ENCODE measurements at regions not wholly inside any gene's neighbourhood (a gene's known extent, or its start where the extent isn't known, plus 50 kb on each side); places are given as distances from the start of the nearest gene placed in this dataset.

DNA sequence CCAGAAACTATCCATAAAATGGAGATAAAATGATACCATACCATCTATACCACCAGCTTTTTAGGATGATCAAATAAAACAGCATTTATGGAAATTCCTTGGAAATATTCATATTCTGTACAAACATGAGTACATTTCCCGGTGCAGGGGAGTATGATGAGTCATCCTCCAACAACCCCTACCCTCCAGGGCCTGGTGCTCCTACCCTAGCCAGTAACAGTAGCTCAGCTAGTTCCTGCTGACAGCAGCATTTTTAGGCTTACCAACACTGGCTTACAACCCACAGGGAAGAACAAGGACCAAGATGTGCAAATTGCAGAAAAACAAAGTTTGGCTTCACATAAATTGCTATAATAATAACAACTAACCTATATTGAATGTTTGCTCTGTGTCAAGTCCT, 406.2 kb upstream of the CADM1 start:
- DNase-seq (ENCODE audit: low read depth in 6 of 9, low spot score in 9 of 9), result no peak
- no peak overlapping the region for H3K4me3 ChIP-seq (ENCODE audit: low read length in 2 of 2)
- H3K36me3 ChIP-seq (ENCODE audit: control insufficient read depth in 2 of 2, insufficient read depth in 2 of 2, low read length in 1 of 2), result no peaks in the 10 kb centered on the region
- no peaks in the 10 kb centered on the region for H3K4me1 ChIP-seq (ENCODE audit: control insufficient read depth in 2 of 2, insufficient read depth in 2 of 2, low read length in 2 of 2)
- no peaks in the 10 kb centered on the region for H3K9me3 ChIP-seq (ENCODE audit: control insufficient read depth in 2 of 2, insufficient read depth in 1 of 2, low read length in 1 of 2)
- H3K27me3 ChIP-seq (ENCODE audit: control insufficient read depth in 2 of 2, insufficient read depth in 1 of 2, low read length in 1 of 2), result no peaks in the 10 kb centered on the region
- no peak overlapping the region for H3K27ac ChIP-seq (ENCODE audit: low read depth in 1 of 2, low read length in 1 of 2)
- 79% methylated on average over 1 of the region's 1 CpG for WGBS

DNA sequence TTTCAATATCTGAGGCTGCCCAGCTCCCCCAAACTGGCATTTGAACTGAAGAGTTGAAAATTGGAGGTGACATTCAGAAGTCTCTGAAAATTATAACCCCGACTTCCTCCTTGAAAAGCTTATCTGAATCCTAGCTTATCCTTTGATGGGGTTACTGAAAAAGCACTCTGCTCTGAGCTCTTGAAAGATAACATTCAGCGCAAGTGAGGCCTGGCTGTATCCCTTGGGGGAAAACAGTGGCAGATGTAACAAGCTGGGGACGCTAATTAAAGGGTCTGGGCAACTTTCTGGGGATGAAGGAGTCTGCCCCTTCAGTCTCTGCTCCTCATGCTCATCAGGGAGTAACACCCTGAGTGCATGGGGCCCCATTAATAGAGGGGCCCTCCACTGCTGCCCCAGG, 402.0 kb upstream of the CADM1 start:
- DNase-seq (ENCODE audit: low read depth in 6 of 9, low spot score in 9 of 9), result no peak
- Histone ChIP-seq H3K4me3 (ENCODE audit: low read length in 2 of 2) (no peak overlapping the region), H3K36me3 (ENCODE audit: control insufficient read depth in 2 of 2, insufficient read depth in 2 of 2, low read length in 1 of 2) (no peaks in the 10 kb centered on the region), H3K9me3 (ENCODE audit: control insufficient read depth in 2 of 2, insufficient read depth in 1 of 2, low read length in 1 of 2) (no peaks in the 10 kb centered on the region), H3K27ac (ENCODE audit: low read depth in 1 of 2, low read length in 1 of 2) (no peak overlapping the region), H3K27me3 (ENCODE audit: control insufficient read depth in 2 of 2, insufficient read depth in 1 of 2, low read length in 1 of 2) (no peaks in the 10 kb centered on the region), H3K4me1 (ENCODE audit: control insufficient read depth in 2 of 2, insufficient read depth in 2 of 2, low read length in 2 of 2) (no peaks in the 10 kb centered on the region)
- WGBS, result 74% methylated on average over 3 of the region's 3 CpGs

DNA sequence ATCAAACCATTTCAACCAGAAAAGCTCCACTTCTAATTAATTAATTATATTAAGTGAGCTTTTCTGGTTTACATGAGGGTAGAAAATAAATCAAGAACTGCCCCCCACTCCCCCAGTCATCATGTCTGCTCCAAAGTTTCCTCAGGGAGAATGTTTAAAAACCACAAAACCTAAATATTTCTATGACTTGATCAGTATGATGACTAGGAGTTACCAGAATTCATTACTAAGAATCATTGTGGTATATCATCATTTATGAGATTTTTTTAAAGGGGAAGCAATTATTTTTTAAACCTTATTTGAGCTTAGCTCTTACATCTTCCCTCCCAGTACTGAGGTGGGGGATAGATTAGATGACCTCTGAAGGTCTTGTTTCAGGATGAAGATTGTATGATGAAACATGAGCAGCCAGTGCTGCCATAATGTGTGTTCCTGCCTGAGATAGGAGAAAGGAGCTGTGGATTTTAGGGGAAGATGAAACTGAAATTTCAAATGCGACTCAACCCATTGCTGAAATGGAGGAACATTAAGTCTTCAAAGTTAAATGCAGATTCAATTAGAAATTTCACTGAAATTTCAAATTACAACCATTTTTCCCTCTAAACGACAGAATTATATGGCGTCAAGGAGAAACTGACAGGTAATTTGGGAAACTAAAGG, 401.3 kb upstream of the CADM1 start:
- 66% methylated on average over 3 of the region's 3 CpGs for WGBS

GRCh38 chr11:115903179-115903578, 399.0 kb upstream of the CADM1 start:
- Histone ChIP-seq H3K27me3 (ENCODE audit: control insufficient read depth in 2 of 2, insufficient read depth in 1 of 2, low read length in 1 of 2) (no peaks in the 10 kb centered on the region), H3K36me3 (ENCODE audit: control insufficient read depth in 2 of 2, insufficient read depth in 2 of 2, low read length in 1 of 2) (no peaks in the 10 kb centered on the region), H3K9me3 (ENCODE audit: control insufficient read depth in 2 of 2, insufficient read depth in 1 of 2, low read length in 1 of 2) (no peaks in the 10 kb centered on the region), H3K4me1 (ENCODE audit: control insufficient read depth in 2 of 2, insufficient read depth in 2 of 2, low read length in 2 of 2) (no peaks in the 10 kb centered on the region), H3K27ac (ENCODE audit: low read depth in 1 of 2, low read length in 1 of 2) (no peak overlapping the region), H3K4me3 (ENCODE audit: low read length in 2 of 2) (no peak overlapping the region)
- WGBS, result 93% methylated on average over 4 of the region's 4 CpGs
- no peak for DNase-seq (ENCODE audit: low read depth in 6 of 9, low spot score in 9 of 9)

More for the DNA sequence above, 401.3 kb upstream of the CADM1 start:
- Histone ChIP-seq H3K4me3 (ENCODE audit: low read length in 2 of 2) (no peak overlapping the region), H3K27me3 (ENCODE audit: control insufficient read depth in 2 of 2, insufficient read depth in 1 of 2, low read length in 1 of 2) (no peaks in the 10 kb centered on the region), H3K9me3 (ENCODE audit: control insufficient read depth in 2 of 2, insufficient read depth in 1 of 2, low read length in 1 of 2) (no peaks in the 10 kb centered on the region), H3K4me1 (ENCODE audit: control insufficient read depth in 2 of 2, insufficient read depth in 2 of 2, low read length in 2 of 2) (no peaks in the 10 kb centered on the region), H3K27ac (ENCODE audit: low read depth in 1 of 2, low read length in 1 of 2) (no peak overlapping the region), H3K36me3 (ENCODE audit: control insufficient read depth in 2 of 2, insufficient read depth in 2 of 2, low read length in 1 of 2) (no peaks in the 10 kb centered on the region)
- DNase-seq (ENCODE audit: low read depth in 6 of 9, low spot score in 9 of 9), result no peak

DNA sequence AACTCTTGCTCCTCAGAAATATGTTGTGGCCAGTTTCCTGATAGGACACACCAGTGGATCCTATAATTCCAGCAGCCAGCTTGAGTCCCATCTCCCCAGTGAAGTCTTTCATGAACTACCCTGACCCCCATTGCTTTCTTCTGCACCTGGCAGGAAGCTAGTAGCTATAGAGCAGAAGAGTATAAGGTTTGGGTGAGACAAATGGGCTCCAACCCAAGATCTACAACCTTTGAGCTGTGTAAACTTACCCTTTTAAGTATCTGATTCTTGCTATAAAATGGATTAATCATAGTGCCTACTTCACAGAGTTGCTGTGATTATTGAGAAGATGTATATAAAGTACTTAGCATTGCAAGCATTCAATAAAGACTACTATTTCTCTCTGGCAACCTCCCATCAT, 396.9 kb upstream of the CADM1 start:
- H3K27ac ChIP-seq (ENCODE audit: low read depth in 1 of 2, low read length in 1 of 2), result no peak overlapping the region
- H3K4me3 ChIP-seq (ENCODE audit: low read length in 2 of 2), result no peak overlapping the region
- no peaks in the 10 kb centered on the region for H3K4me1 ChIP-seq (ENCODE audit: control insufficient read depth in 2 of 2, insufficient read depth in 2 of 2, low read length in 2 of 2)
- H3K9me3 ChIP-seq (ENCODE audit: control insufficient read depth in 2 of 2, insufficient read depth in 1 of 2, low read length in 1 of 2), result no peaks in the 10 kb centered on the region
- H3K27me3 ChIP-seq (ENCODE audit: control insufficient read depth in 2 of 2, insufficient read depth in 1 of 2, low read length in 1 of 2), result no peaks in the 10 kb centered on the region
- no peak for DNase-seq (ENCODE audit: low read depth in 6 of 9, low spot score in 9 of 9)
- no peaks in the 10 kb centered on the region for H3K36me3 ChIP-seq (ENCODE audit: control insufficient read depth in 2 of 2, insufficient read depth in 2 of 2, low read length in 1 of 2)

GRCh38 chr11:115900111-115900510, 395.9 kb upstream of the CADM1 start:
- no peak overlapping the region for H3K27ac ChIP-seq (ENCODE audit: low read depth in 1 of 2, low read length in 1 of 2)
- WGBS, result 96% methylated on average over 10 of the region's 10 CpGs
- no peak overlapping the region for H3K4me3 ChIP-seq (ENCODE audit: low read length in 2 of 2)
- no peaks in the 10 kb centered on the region for H3K4me1 ChIP-seq (ENCODE audit: control insufficient read depth in 2 of 2, insufficient read depth in 2 of 2, low read length in 2 of 2)
- no peaks in the 10 kb centered on the region for H3K9me3 ChIP-seq (ENCODE audit: control insufficient read depth in 2 of 2, insufficient read depth in 1 of 2, low read length in 1 of 2)
- H3K36me3 ChIP-seq (ENCODE audit: control insufficient read depth in 2 of 2, insufficient read depth in 2 of 2, low read length in 1 of 2), result no peaks in the 10 kb centered on the region
- no peaks in the 10 kb centered on the region for H3K27me3 ChIP-seq (ENCODE audit: control insufficient read depth in 2 of 2, insufficient read depth in 1 of 2, low read length in 1 of 2)
- DNase-seq (ENCODE audit: low read depth in 6 of 9, low spot score in 9 of 9), result no peak

GRCh38 chr11:115897707-115898106, 393.5 kb upstream of the CADM1 start:
- Histone ChIP-seq H3K4me1 (ENCODE audit: control insufficient read depth in 2 of 2, insufficient read depth in 2 of 2, low read length in 2 of 2) (no peaks in the 10 kb centered on the region), H3K36me3 (ENCODE audit: control insufficient read depth in 2 of 2, insufficient read depth in 2 of 2, low read length in 1 of 2) (no peaks in the 10 kb centered on the region), H3K27ac (ENCODE audit: low read depth in 1 of 2, low read length in 1 of 2) (no peak overlapping the region), H3K27me3 (ENCODE audit: control insufficient read depth in 2 of 2, insufficient read depth in 1 of 2, low read length in 1 of 2) (no peaks in the 10 kb centered on the region), H3K4me3 (ENCODE audit: low read length in 2 of 2) (no peak overlapping the region), H3K9me3 (ENCODE audit: control insufficient read depth in 2 of 2, insufficient read depth in 1 of 2, low read length in 1 of 2) (no peaks in the 10 kb centered on the region)
- 53% methylated on average over 4 of the region's 4 CpGs for WGBS
- no peak for DNase-seq (ENCODE audit: low read depth in 6 of 9, low spot score in 9 of 9)

DNA sequence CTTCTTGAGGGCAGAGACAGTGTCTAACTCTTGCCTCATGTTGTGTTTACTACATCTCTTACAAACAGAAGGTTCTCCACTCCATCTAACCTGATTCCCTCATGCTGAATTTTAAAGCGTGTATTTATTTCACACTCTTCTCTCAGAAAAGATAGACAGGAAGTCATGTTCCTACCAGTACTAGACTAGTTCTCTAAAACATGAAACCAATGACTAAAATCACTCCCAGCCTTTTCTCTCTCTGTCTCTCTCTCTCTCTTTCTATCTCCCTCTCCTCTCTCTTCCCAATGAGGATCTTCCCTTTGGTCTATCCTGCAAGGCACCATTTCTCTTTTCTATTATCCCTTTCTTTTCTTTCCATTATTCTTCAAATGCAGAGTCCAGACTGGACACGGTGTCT, 391.9 kb upstream of the CADM1 start:
- 94% methylated on average over 2 of the region's 2 CpGs for WGBS
- Histone ChIP-seq H3K9me3 (ENCODE audit: control insufficient read depth in 2 of 2, insufficient read depth in 1 of 2, low read length in 1 of 2) (no peaks in the 10 kb centered on the region), H3K4me1 (ENCODE audit: control insufficient read depth in 2 of 2, insufficient read depth in 2 of 2, low read length in 2 of 2) (no peaks in the 10 kb centered on the region), H3K27ac (ENCODE audit: low read depth in 1 of 2, low read length in 1 of 2) (no peak overlapping the region), H3K4me3 (ENCODE audit: low read length in 2 of 2) (no peak overlapping the region), H3K27me3 (ENCODE audit: control insufficient read depth in 2 of 2, insufficient read depth in 1 of 2, low read length in 1 of 2) (no peaks in the 10 kb centered on the region), H3K36me3 (ENCODE audit: control insufficient read depth in 2 of 2, insufficient read depth in 2 of 2, low read length in 1 of 2) (no peaks in the 10 kb centered on the region)
- no peak for DNase-seq (ENCODE audit: low read depth in 6 of 9, low spot score in 9 of 9)

DNA sequence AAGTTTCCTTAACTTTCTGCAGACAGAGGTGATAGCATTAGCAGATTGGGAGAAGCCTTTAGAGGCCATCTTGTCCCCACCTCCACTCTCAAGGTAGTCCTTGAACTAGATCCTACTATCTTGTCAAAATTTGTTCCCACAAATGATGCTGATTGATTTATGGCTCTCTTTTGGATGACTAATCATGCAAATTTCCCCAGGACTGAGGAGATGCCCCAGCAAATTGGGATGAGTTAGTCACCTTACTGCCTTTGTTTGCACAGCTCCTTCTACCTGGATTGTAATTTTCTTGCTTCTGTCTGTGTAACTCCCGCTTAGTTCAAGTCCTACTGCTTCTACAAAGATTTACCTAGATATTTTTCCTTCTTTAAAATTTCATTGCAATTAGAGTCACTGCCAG, 391.4 kb upstream of the CADM1 start:
- no peaks in the 10 kb centered on the region for H3K9me3 ChIP-seq (ENCODE audit: control insufficient read depth in 2 of 2, insufficient read depth in 1 of 2, low read length in 1 of 2)
- no peaks in the 10 kb centered on the region for H3K36me3 ChIP-seq (ENCODE audit: control insufficient read depth in 2 of 2, insufficient read depth in 2 of 2, low read length in 1 of 2)
- H3K27ac ChIP-seq (ENCODE audit: low read depth in 1 of 2, low read length in 1 of 2), result no peak overlapping the region
- H3K27me3 ChIP-seq (ENCODE audit: control insufficient read depth in 2 of 2, insufficient read depth in 1 of 2, low read length in 1 of 2), result no peaks in the 10 kb centered on the region
- DNase-seq (ENCODE audit: low read depth in 6 of 9, low spot score in 9 of 9), result no peak
- 97% methylated on average over 1 of the region's 1 CpG for WGBS
- no peaks in the 10 kb centered on the region for H3K4me1 ChIP-seq (ENCODE audit: control insufficient read depth in 2 of 2, insufficient read depth in 2 of 2, low read length in 2 of 2)
- H3K4me3 ChIP-seq (ENCODE audit: low read length in 2 of 2), result no peak overlapping the region

- Histone ChIP-seq H3K9me3 (ENCODE audit: control insufficient read depth in 2 of 2, insufficient read depth in 1 of 2, low read length in 1 of 2) (no peaks in the 10 kb centered on the region), H3K27ac (ENCODE audit: low read depth in 1 of 2, low read length in 1 of 2) (no peak overlapping the region), H3K4me1 (ENCODE audit: control insufficient read depth in 2 of 2, insufficient read depth in 2 of 2, low read length in 2 of 2) (no peaks in the 10 kb centered on the region), H3K4me3 (ENCODE audit: low read length in 2 of 2) (no peak overlapping the region), H3K36me3 (ENCODE audit: control insufficient read depth in 2 of 2, insufficient read depth in 2 of 2, low read length in 1 of 2) (no peaks in the 10 kb centered on the region), H3K27me3 (ENCODE audit: control insufficient read depth in 2 of 2, insufficient read depth in 1 of 2, low read length in 1 of 2) (no peaks in the 10 kb centered on the region)
- DNase-seq (ENCODE audit: low read depth in 6 of 9, low spot score in 9 of 9), result no peak
- 71% methylated on average over 5 of the region's 5 CpGs for WGBS
These were observed 390.0 kb upstream of the CADM1 start for GRCh38 chr11:115894176-115894575.

Data from thymus (tissue), 11 donors.